Neural progenitor cell (in vitro differentiated cells): ENCODE measurements at regions not wholly inside any gene's neighbourhood (a gene's known extent, or its start where the extent isn't known, plus 50 kb on each side); places are given as distances from the start of the nearest gene placed in this dataset.

Experiments used
- DNase-seq: peaks from one replicate; pipeline ENCODE4 v3.0.0-alpha.2; 2016; ENCODE audit warnings: low spot score
- H2AFZ ChIP-seq: fragments of 200-600 bp; sonication (generic); replicated peaks from 2 replicates; pipeline ENCODE4 v1.6.1; 2016; ENCODE audit warnings: antibody characterized with exemption
- H3F3A ChIP-seq: fragments of 200-600 bp; sonication (generic); 2 replicates; pipeline ENCODE4 v1.6.1; 2016; ENCODE audit warnings: antibody characterized with exemption, low read depth
- H3K27ac ChIP-seq: fragments of 200-600 bp; sonication (generic); 2 replicates; pipeline ENCODE4 v1.5.1; 2016; ENCODE audit warnings: mild to moderate bottlenecking
- H3K27me3 ChIP-seq: fragments of 200-600 bp; sonication (generic); 2 replicates; pipeline ENCODE4 v1.6.1; 2016; ENCODE audit warnings: mild to moderate bottlenecking, moderate library complexity
- H3K36me3 ChIP-seq: fragments of 200-600 bp; sonication (generic); 2 replicates; pipeline ENCODE4 v1.5.1; 2016
- H3K4me1 ChIP-seq: fragments of 200-600 bp; sonication (generic); 2 replicates; pipeline ENCODE4 v1.6.1; 2016; ENCODE audit warnings: mixed run types
- H3K4me2 ChIP-seq: fragments of 200-600 bp; sonication (generic); 2 replicates; pipeline ENCODE4 v1.6.1; 2016
- H3K4me3 ChIP-seq: fragments of 200-600 bp; sonication (generic); 2 replicates; pipeline ENCODE4 v1.5.1; 2016
- H3K79me2 ChIP-seq: fragments of 200-600 bp; sonication (generic); 2 replicates; pipeline ENCODE4 v1.6.1; 2016; ENCODE audit warnings: low read depth
- H3K9ac ChIP-seq: fragments of 200-600 bp; sonication (generic); 2 replicates; pipeline ENCODE4 v1.6.1; 2016
- H3K9me3 ChIP-seq: fragments of 200-600 bp; sonication (generic); 2 replicates; pipeline ENCODE4 v1.5.1; 2016; ENCODE audit warnings: low read depth
- H4K20me1 ChIP-seq: fragments of 200-600 bp; sonication (generic); 2 replicates; pipeline ENCODE4 v1.6.1; 2016; ENCODE audit warnings: low read depth
- H3K27ac Mint-ChIP-seq: 3 replicates; pipeline ENCODE4 v1.8.0; 2021; ENCODE audit warnings: mixed read lengths
- H3K27me3 Mint-ChIP-seq: 2 replicates; pipeline ENCODE4 v1.8.0; 2022; ENCODE audit warnings: low read depth, mild to moderate bottlenecking, inconsistent platforms, moderate library complexity, mixed read lengths; ENCODE audit not compliant: insufficient read depth
- H3K36me3 Mint-ChIP-seq: 3 replicates; pipeline ENCODE4 v1.8.0; 2021; ENCODE audit warnings: mixed read lengths
- H3K4me1 Mint-ChIP-seq: 3 replicates; pipeline ENCODE4 v1.8.0; 2021; ENCODE audit warnings: mixed read lengths
- H3K4me3 Mint-ChIP-seq: 3 replicates; pipeline ENCODE4 v1.8.0; 2021; ENCODE audit warnings: mild to moderate bottlenecking, moderate library complexity, mixed read lengths
- H3K9me3 Mint-ChIP-seq: 3 replicates; pipeline ENCODE4 v1.8.0; 2020; ENCODE audit warnings: mixed read lengths
- CTCF ChIP-seq: fragments of 200-600 bp; sonication (generic); IDR thresholded peaks from 2 replicates; pipeline ENCODE4 v1.5.1; 2017; ENCODE audit warnings: antibody characterized with exemption, mild to moderate bottlenecking
- EZH2 ChIP-seq: fragments of 200-600 bp; sonication (generic); IDR thresholded peaks from 2 replicates; pipeline ENCODE4 v1.6.1; 2017; ENCODE audit warnings: antibody characterized with exemption, mild to moderate bottlenecking, moderate library complexity
- EZH2phosphoT487 ChIP-seq: fragments of 200-600 bp; sonication (generic); IDR thresholded peaks from 2 replicates; pipeline ENCODE4 v1.6.1; 2017; ENCODE audit warnings: antibody characterized with exemption

- H4K20me1 ChIP-seq, result no peaks in the 10 kb centered on the region
- H3K27me3 ChIP-seq, result no peaks in the 10 kb centered on the region
- H2AFZ ChIP-seq, result peak overlapping the region; percentile 98
- H3K4me2 ChIP-seq, result peak overlapping the region; percentile 72
- H3K36me3 ChIP-seq, result no peaks in the 10 kb centered on the region
- no peaks in the 10 kb centered on the region for H3K79me2 ChIP-seq
- peak; percentile 96 for DNase-seq
- peaks cover 30% of the 10 kb centered on the region for H3K4me1 ChIP-seq
- no peak for TF ChIP-seq EZH2
- peak; percentile 98 for TF ChIP-seq CTCF
- Mint-ChIP-seq H3K27me3 (peaks cover 10% of the 10 kb centered on the region), H3K27ac (peak overlapping the region; percentile 58), H3K36me3 (no peaks in the 10 kb centered on the region), H3K9me3 (no peaks in the 10 kb centered on the region), H3K4me1 (peaks cover 54% of the 10 kb centered on the region), H3K4me3 (peak overlapping the region; percentile 13)
- peak overlapping the region; percentile 32 for H3K4me3 ChIP-seq
- no peak overlapping the region for H3K9ac ChIP-seq
- peaks cover 10% of the 10 kb centered on the region for H3F3A ChIP-seq
- H3K9me3 ChIP-seq, result no peaks in the 10 kb centered on the region
- no peak overlapping the region for H3K27ac ChIP-seq
These were observed 123.5 kb upstream of the LGALSL start for GRCh38 chr2:64330281-64331113.

- peaks cover 3% of the 10 kb centered on the region for H3K9me3 Mint-ChIP-seq
- H4K20me1 ChIP-seq, result no peaks in the 10 kb centered on the region
- H3K9me3 ChIP-seq, result no peaks in the 10 kb centered on the region
- peak overlapping the region; percentile 72 for H3K4me2 ChIP-seq
- H3K36me3 ChIP-seq, result no peaks in the 10 kb centered on the region
- H3K27me3 Mint-ChIP-seq, result peaks cover 10% of the 10 kb centered on the region
- H3K79me2 ChIP-seq, result no peaks in the 10 kb centered on the region
- H3K4me3 Mint-ChIP-seq, result peak overlapping the region; percentile 13
- no peaks in the 10 kb centered on the region for H3K27me3 ChIP-seq
- H3K27ac Mint-ChIP-seq, result peak overlapping the region; percentile 58
- TF ChIP-seq EZH2phosphoT487, result no peak
- TF ChIP-seq CTCF, result no peak
- no peak for TF ChIP-seq EZH2
- peak overlapping the region; percentile 98 for H2AFZ ChIP-seq
- H3K4me3 ChIP-seq, result peak overlapping the region; percentile 32
- peaks cover 30% of the 10 kb centered on the region for H3K4me1 ChIP-seq
- no peaks in the 10 kb centered on the region for H3K36me3 Mint-ChIP-seq
- H3F3A ChIP-seq, result peaks cover 10% of the 10 kb centered on the region
- no peak overlapping the region for H3K27ac ChIP-seq
- peaks cover 53% of the 10 kb centered on the region for H3K4me1 Mint-ChIP-seq
- no peak overlapping the region for H3K9ac ChIP-seq
- peak; percentile 74 for DNase-seq
These were observed 122.8 kb upstream of the LGALSL start for GRCh38 chr2:64331114-64331645.

GRCh38 chr2:64331849-64332699 is 121.9 kb upstream of the LGALSL start:
- Histone ChIP-seq H3F3A (peaks cover 10% of the 10 kb centered on the region), H3K79me2 (no peaks in the 10 kb centered on the region), H3K27me3 (no peaks in the 10 kb centered on the region), H2AFZ (peak overlapping the region; percentile 98), H3K4me1 (peaks cover 30% of the 10 kb centered on the region), H4K20me1 (no peaks in the 10 kb centered on the region), H3K36me3 (no peaks in the 10 kb centered on the region), H3K9ac (no peak overlapping the region), H3K4me2 (peak overlapping the region; percentile 72), H3K9me3 (no peaks in the 10 kb centered on the region), H3K4me3 (no peak overlapping the region), H3K27ac (no peak overlapping the region)
- H3K27me3 Mint-ChIP-seq, result peaks cover 10% of the 10 kb centered on the region
- H3K27ac Mint-ChIP-seq, result peak overlapping the region; percentile 82
- no peaks in the 10 kb centered on the region for H3K36me3 Mint-ChIP-seq
- H3K9me3 Mint-ChIP-seq, result peaks cover 4% of the 10 kb centered on the region
- TF ChIP-seq CTCF, result no peak
- TF ChIP-seq EZH2, result no peak
- no peak for TF ChIP-seq EZH2phosphoT487
- peak overlapping the region; percentile 13 for H3K4me3 Mint-ChIP-seq
- peaks cover 45% of the 10 kb centered on the region for H3K4me1 Mint-ChIP-seq
- DNase-seq, result no peak
